PC-9 (cell line): ENCODE measurements at regions not wholly inside any gene's neighbourhood (a gene's known extent, or its start where the extent isn't known, plus 50 kb on each side); places are given as distances from the start of the nearest gene placed in this dataset.

Source experiments
- BruUV-seq: library from RNA; stranded (reverse); fragments of 400-500 nt; replicated peaks from 2 replicates; lab custom pipeline; 2021; lab: Mats Ljungman, UMichigan
- CTCF ChIA-PET: fragments of 300-600 bp; sonication (Branson Sonifier 250); formaldehyde crosslinking; loops from one replicate; lab custom pipeline; 2022; ENCODE audit warnings: antibody characterized with exemption; lab: Charles Lee
- POLR2A ChIA-PET: fragments of 300-600 bp; sonication (Branson Sonifier 250); formaldehyde crosslinking; loops from one replicate; lab custom pipeline; 2022; ENCODE audit warnings: antibody characterized with exemption; ENCODE audit not compliant: unreplicated experiment; lab: Charles Lee
- DNase-seq, 2 experiments: peaks; one replicate each; pipeline versions ENCODE4 v3.0.0 to v3.0.0-alpha.2; 2015 to 2022; ENCODE audit warnings: mixed read lengths in 1 of 2
- H2AFZ ChIP-seq: fragments of 200-600 bp; sonication (generic); 2 replicates; pipeline ENCODE4 v1.8.1; 2017; ENCODE audit warnings: antibody characterized with exemption
- H3F3A ChIP-seq: fragments of 200-600 bp; sonication (generic); 2 replicates; pipeline ENCODE4 v1.8.1; 2017; ENCODE audit warnings: antibody characterized with exemption, mild to moderate bottlenecking, low read depth; ENCODE audit not compliant: insufficient read depth
- H3K27ac ChIP-seq: fragments of 200-600 bp; sonication (generic); 2 replicates; pipeline ENCODE4 v1.6.1; 2016; ENCODE audit warnings: mixed run types
- H3K27me3 ChIP-seq: fragments of 200-600 bp; sonication (generic); 2 replicates; pipeline ENCODE4 v1.6.1; 2016; ENCODE audit warnings: low read depth, mixed run types; ENCODE audit not compliant: insufficient read depth
- H3K36me3 ChIP-seq: fragments of 200-600 bp; sonication (generic); 2 replicates; pipeline ENCODE4 v1.6.1; 2016; ENCODE audit warnings: low read depth, mixed run types
- H3K4me1 ChIP-seq: fragments of 200-600 bp; sonication (generic); replicated peaks from 2 replicates; pipeline ENCODE4 v1.6.1; 2016; ENCODE audit warnings: mixed run types; ENCODE audit not compliant: insufficient read depth
- H3K4me2 ChIP-seq: fragments of 200-600 bp; sonication (generic); 2 replicates; pipeline ENCODE4 v1.6.1; 2017; ENCODE audit warnings: mixed run types
- H3K4me3 ChIP-seq: fragments of 200-600 bp; sonication (generic); 2 replicates; pipeline ENCODE4 v1.6.1; 2016; ENCODE audit warnings: mixed run types
- H3K79me2 ChIP-seq: fragments of 200-600 bp; sonication (generic); 2 replicates; pipeline ENCODE4 v1.6.1; 2017; ENCODE audit warnings: low read depth, mixed run types
- H3K9me2 ChIP-seq: fragments of 200-600 bp; sonication (generic); 2 replicates; pipeline ENCODE4 v1.8.1; 2017; ENCODE audit warnings: mild to moderate bottlenecking; ENCODE audit not compliant: insufficient read depth
- H3K9me3 ChIP-seq: fragments of 200-600 bp; sonication (generic); 2 replicates; pipeline ENCODE4 v1.8.1; 2016; ENCODE audit warnings: low read depth; ENCODE audit not compliant: insufficient read depth
- H4K20me1 ChIP-seq: fragments of 200-600 bp; sonication (generic); 2 replicates; pipeline ENCODE4 v1.8.1; 2017; ENCODE audit not compliant: insufficient read depth
- CTCF ChIP-seq: fragments of 200-600 bp; sonication (generic); conservative IDR thresholded peaks from 2 replicates; pipeline ENCODE4 v1.6.1; 2017; ENCODE audit warnings: mixed run types, antibody characterized with exemption, mild to moderate bottlenecking, moderate library complexity
- EZH2 ChIP-seq: fragments of 200-600 bp; sonication (generic); IDR thresholded peaks from 2 replicates; pipeline ENCODE4 v1.8.0; 2017; ENCODE audit warnings: antibody characterized with exemption, low read depth
- intact Hi-C: fragments of 100-400 bp; cut with micrococcal nuclease; formaldehyde crosslinking; loops from one replicate; pipeline ENCODE4 v1.10.0; 2022; ENCODE audit not compliant: unreplicated experiment

DNA sequence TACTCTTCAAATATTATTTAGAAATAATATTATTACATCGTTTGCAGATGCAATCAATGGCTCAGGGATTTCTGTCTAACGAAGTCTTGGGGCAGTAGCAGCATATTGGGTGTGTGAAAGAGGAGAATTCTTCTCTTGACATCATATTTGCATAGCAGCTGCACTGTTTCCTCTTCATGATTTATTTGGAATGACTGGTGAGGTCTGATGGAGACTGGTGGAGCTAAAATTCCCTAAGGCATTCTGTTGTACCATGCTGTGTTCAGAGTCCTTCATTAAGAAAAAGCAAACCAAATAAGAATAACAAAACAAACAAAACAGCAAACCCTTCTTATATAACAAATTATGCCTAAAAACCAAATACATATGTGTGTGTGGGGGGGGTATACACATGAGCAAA lies 177.6 kb downstream of the DIRAS2 start:
- intact Hi-C loops: no loop called here
- H3K79me2 ChIP-seq: no peaks in the 10 kb centered on the region
- CTCF ChIA-PET: no interaction called here
- no peaks in the 10 kb centered on the region for H3K36me3 ChIP-seq
- H4K20me1 ChIP-seq: no peaks in the 10 kb centered on the region
- no TSS peak for BruUV-seq
- no peaks in the 10 kb centered on the region for H3K4me1 ChIP-seq
- TF ChIP-seq EZH2 (no peak), CTCF (no peak)
- H3K27ac ChIP-seq: no peak overlapping the region
- no peak overlapping the region for H2AFZ ChIP-seq
- no peak for DNase-seq
- H3K4me2 ChIP-seq: no peak overlapping the region
- POLR2A ChIA-PET: no interaction called here
- no peak overlapping the region for H3K4me3 ChIP-seq
- H3K9me3 ChIP-seq: no peaks in the 10 kb centered on the region
- H3F3A ChIP-seq: no peaks in the 10 kb centered on the region
- no peaks in the 10 kb centered on the region for H3K9me2 ChIP-seq
- H3K27me3 ChIP-seq: no peaks in the 10 kb centered on the region

DNA sequence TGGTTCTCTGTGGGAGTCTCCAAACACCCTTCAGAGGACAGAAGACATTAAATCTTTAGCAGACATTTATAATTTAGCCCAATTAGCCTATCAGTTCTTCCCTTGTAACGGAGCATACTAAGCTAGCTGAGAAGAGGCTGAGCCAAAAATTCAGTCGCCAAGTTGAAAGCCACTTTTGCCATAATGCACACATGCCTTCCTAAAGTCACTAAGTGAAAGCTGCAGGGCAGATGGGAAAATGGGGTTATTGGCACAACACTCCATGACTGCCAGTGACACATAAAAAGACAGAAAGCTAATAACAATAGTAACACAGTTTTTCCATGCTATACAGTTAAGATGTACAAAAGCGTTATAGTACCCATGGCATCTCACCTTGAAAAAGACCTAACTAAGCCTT lies 176.2 kb downstream of the DIRAS2 start:
- H3K4me3 ChIP-seq: no peak overlapping the region
- H3K9me3 ChIP-seq: no peaks in the 10 kb centered on the region
- no peak overlapping the region for H2AFZ ChIP-seq
- no peaks in the 10 kb centered on the region for H3F3A ChIP-seq
- H3K27me3 ChIP-seq: no peaks in the 10 kb centered on the region
- intact Hi-C loops: no loop called here
- H3K36me3 ChIP-seq: no peaks in the 10 kb centered on the region
- CTCF ChIA-PET: no interaction called here
- no peak for TF ChIP-seq EZH2
- no peak for TF ChIP-seq CTCF
- POLR2A ChIA-PET: no interaction called here
- no peak overlapping the region for H3K4me2 ChIP-seq
- no peaks in the 10 kb centered on the region for H3K4me1 ChIP-seq
- BruUV-seq: no TSS peak
- H4K20me1 ChIP-seq: no peaks in the 10 kb centered on the region
- no peak overlapping the region for H3K27ac ChIP-seq
- H3K79me2 ChIP-seq: no peaks in the 10 kb centered on the region
- DNase-seq: no peak
- no peaks in the 10 kb centered on the region for H3K9me2 ChIP-seq

DNA sequence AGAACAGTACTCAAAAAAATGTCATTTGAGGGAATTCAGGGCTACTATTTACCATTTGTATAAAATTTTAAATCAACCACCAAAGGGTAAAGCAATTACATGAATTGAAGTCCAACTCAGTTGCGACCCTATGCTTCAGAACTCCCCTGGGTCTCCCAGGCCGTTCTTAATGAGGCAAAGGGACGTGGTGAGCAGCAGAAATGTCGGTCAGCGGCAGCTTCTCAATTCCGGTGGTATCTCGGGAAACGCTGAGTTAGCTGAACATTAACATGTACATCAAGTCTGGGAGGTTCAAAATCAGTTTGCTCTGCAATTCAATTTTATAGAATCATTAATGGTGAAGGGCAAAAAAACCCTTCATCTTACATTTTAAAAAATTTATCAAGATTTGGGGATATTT lies 173.2 kb downstream of the DIRAS2 start:
- CTCF ChIA-PET: no interaction called here
- POLR2A ChIA-PET: interaction anchor here (0.6 kb wide), 1 partner anchor 66 kb away, joined by 5 read pairs; no protein-coding TSS in a partner anchor
- intact Hi-C loops: no loop called here

More for the DNA sequence above, 173.2 kb downstream of the DIRAS2 start:
- H3K4me1 ChIP-seq: no peaks in the 10 kb centered on the region
- no peak for DNase-seq
- no peak overlapping the region for H3K4me2 ChIP-seq
- no peaks in the 10 kb centered on the region for H3K9me2 ChIP-seq
- no peak overlapping the region for H3K27ac ChIP-seq
- H2AFZ ChIP-seq: no peak overlapping the region
- H3K27me3 ChIP-seq: no peaks in the 10 kb centered on the region
- no peaks in the 10 kb centered on the region for H3K79me2 ChIP-seq
- no peak overlapping the region for H3K4me3 ChIP-seq
- no peak for TF ChIP-seq EZH2
- no peak for TF ChIP-seq CTCF
- H4K20me1 ChIP-seq: no peaks in the 10 kb centered on the region
- BruUV-seq: no TSS peak
- no peaks in the 10 kb centered on the region; the same call in 1 of the 2 replicates for H3F3A ChIP-seq
- H3K36me3 ChIP-seq: no peaks in the 10 kb centered on the region
- no peaks in the 10 kb centered on the region for H3K9me3 ChIP-seq
